ENCODE measurements at regions not wholly inside any gene's neighbourhood (a gene's known extent, or its start where the extent isn't known, plus 50 kb on each side); places are given as distances from the start of the nearest gene placed in this dataset.
"Not testable (repeated sequence)": the region's sequence is repeated elsewhere in the genome, so short reads cannot be mapped to it uniquely, and the experiment has no call there.

- DNase-seq (ENCODE audit: low read depth), result no peak
Measured at GRCh38 chrX:793216-793770, 162.7 kb downstream of the SHOX start.

GRCh38 chrX:791479-792034, 161.0 kb downstream of the SHOX start:
- no peak for DNase-seq (ENCODE audit: low read depth)

GRCh38 chrX:790783-791360, 160.3 kb downstream of the SHOX start:
- DNase-seq (ENCODE audit: low read depth), result no peak

GRCh38 chrX:790041-790506, 159.5 kb downstream of the SHOX start:
- no peak for DNase-seq (ENCODE audit: low read depth)

- no peak for DNase-seq (ENCODE audit: low read depth)
Measured at GRCh38 chrX:789096-789495, 158.5 kb downstream of the SHOX start.

GRCh38 chrX:786441-786881, 155.9 kb downstream of the SHOX start:
- no peak for DNase-seq (ENCODE audit: low read depth)

GRCh38 chrX:784829-785228, 154.2 kb downstream of the SHOX start:
- DNase-seq (ENCODE audit: low read depth), result no peak

- DNase-seq (ENCODE audit: low read depth), result no peak
Measured at GRCh38 chrX:781224-782204, 150.9 kb downstream of the SHOX start.

GRCh38 chrX:776529-777230, 146.1 kb downstream of the SHOX start:
- DNase-seq (ENCODE audit: low read depth), result no peak

- no peak for DNase-seq (ENCODE audit: low read depth)
Measured at GRCh38 chrX:776061-776460, 145.5 kb downstream of the SHOX start.

- no peak for DNase-seq (ENCODE audit: low read depth)
Measured at GRCh38 chrX:774536-774935, 143.9 kb downstream of the SHOX start.

- DNase-seq (ENCODE audit: low read depth), result no peak
Measured at GRCh38 chrX:773292-774025, 142.9 kb downstream of the SHOX start.

GRCh38 chrX:771536-771935, 140.9 kb downstream of the SHOX start:
- DNase-seq (ENCODE audit: low read depth), result no peak

- DNase-seq (ENCODE audit: low read depth), result no peak
Measured at GRCh38 chrX:769796-770195, 139.2 kb downstream of the SHOX start.

- DNase-seq (ENCODE audit: low read depth), result no peak
Measured at GRCh38 chrX:768596-768995, 138.0 kb downstream of the SHOX start.

- DNase-seq (ENCODE audit: low read depth), result no peak
Measured at GRCh38 chrX:758917-759316, 128.3 kb downstream of the SHOX start.

- DNase-seq (ENCODE audit: low read depth), result no peak
Measured at GRCh38 chrX:750812-751211, 120.2 kb downstream of the SHOX start.

- no peak for DNase-seq (ENCODE audit: low read depth)
Measured at GRCh38 chrX:750263-750662, 119.7 kb downstream of the SHOX start.

- no peak for DNase-seq (ENCODE audit: low read depth)
Measured at GRCh38 chrX:747176-747575, 116.6 kb downstream of the SHOX start.

GRCh38 chrX:739611-740010, 109.0 kb downstream of the SHOX start:
- no peak for DNase-seq (ENCODE audit: low read depth)

GRCh38 chrX:737021-737420, 106.4 kb downstream of the SHOX start:
- not testable (repeated sequence) for DNase-seq (ENCODE audit: low read depth)
